Kasumi-1 (cell line): ENCODE measurements at regions not wholly inside any gene's neighbourhood (a gene's known extent, or its start where the extent isn't known, plus 50 kb on each side); places are given as distances from the start of the nearest gene placed in this dataset.

Experiments used
- DNase-seq, 2 experiments: peaks; one replicate each; lab custom pipeline; 2025; lab: John Stamatoyannopoulos, UW

- no peak for DNase-seq
Measured at GRCh38 chr4:129350834-129351721, 255.1 kb downstream of the C4orf33 start.

DNA sequence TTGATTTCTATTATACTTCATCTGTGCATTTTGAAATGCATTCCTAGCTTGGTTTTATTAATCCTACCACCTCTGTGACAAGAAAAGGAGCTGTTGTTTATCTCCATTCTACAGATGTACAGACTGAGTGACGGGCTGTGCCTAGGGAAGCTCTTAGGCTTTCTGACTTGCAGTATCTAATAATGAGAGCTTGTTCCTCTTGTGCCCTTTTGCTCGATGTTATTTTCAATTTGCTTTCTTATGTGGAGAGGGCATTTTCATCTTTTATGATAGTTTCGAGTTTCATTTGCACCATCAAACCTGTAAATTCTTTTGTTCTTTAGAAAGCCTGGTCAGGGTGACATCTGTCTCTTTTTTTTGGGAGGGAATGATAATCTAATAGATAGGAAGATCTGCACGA lies 256.5 kb downstream of the C4orf33 start:
- DNase-seq = no peak

GRCh38 chr4:129353490-129353889 lies 257.5 kb downstream of the C4orf33 start:
- DNase-seq = no peak

DNA sequence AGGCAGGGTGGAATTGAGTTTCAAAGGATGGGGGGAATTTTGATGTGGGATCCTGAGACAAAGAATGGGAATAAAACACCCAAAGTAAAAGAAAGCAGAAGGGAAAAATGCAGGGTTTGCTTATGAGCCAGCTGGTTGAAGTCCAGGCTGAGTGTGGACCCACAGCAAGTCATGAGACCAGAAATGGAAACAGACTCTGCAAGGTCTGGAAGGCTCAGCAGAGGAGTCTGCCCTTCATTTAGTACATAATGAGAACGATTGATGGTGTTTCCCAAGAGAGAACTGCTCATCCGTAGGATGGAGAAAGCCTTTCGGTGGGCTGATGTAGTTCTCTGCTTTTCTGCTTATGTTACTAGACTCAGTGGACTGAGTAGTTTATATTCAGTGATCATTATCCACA lies 259.1 kb downstream of the C4orf33 start:
- no peak for DNase-seq

DNA sequence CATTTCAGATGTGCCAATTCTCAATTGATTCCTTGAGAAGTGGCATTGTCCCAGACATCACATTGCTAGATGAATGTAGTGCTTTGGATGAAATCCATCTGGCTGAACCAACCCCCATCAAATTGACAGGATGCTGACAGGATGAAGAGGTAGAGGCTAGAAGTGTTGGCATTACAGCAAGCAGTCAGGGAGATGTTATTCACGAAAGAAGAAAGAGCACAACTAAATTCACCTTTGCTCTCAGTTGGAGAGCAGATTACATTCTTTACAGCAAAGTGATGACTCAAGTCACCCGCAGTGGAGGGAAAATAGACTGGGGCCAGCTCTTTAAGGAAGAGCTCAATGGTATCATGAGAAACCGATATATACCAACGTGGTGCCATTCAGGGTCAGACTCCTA lies 259.6 kb downstream of the C4orf33 start:
- DNase-seq = no peak

DNA sequence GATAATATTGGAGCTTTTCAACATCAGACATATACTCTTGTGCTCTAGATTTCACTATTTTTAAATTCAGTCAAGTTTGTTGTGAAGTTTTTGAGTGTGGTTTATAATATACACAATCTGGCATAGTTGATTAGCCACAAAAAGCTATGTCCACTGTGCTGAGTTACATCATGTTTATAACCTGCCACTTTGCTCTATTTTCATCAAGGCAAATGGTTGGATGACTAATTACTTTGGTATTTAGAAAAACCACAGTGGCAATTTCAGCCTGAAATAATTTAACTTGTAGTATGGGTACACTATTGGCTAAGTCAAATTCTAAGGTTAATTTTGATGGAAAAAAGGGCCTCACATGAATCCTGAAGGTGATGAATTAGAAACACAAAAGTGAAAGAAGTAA lies 262.6 kb downstream of the C4orf33 start:
- no peak for DNase-seq

DNA sequence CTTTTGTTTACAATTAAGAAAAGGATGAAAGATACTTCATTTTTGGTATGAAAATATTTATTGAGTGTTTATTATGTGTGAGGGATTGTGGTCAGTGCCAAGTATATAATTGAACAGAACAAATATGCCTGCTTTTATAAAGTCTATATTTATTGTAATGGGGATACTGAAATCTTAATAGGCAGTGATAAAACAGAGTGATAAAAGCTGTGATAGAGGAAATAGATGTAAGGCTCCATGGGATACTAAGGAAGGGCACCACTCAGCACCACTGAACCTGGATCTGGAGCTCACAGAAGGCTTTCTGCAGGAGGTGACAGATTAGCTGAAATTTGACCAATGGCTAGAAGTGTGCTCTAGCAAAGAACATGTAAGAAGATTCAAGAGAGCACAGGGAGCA lies 263.5 kb downstream of the C4orf33 start:
- DNase-seq = no peak

DNA sequence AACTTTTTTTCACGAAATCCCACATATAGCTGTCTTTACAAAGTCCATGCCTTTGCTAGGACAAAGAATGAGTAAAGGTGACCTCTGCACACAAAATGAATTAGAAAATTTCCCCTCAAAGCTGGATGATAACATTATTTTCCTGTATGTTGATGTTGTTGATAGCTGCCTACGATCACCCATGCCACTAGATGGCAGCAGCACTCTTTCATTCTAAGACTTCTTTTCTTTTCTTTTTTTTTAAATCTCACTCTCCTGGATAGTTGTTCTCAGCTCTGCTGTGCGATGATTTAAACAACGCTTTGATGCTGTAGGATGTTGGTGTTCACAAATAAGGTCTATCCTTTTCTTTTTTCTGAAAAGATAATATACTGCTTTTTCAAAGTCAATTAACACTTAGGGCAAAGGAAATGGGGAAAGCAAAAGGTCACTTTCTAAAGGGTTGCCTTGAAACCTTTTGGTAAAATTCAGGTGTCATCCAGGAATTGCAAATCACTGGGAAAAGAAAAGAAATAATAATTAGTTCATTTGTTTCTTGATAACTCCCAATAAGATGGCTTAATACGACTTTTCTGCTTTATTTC lies 266.8 kb downstream of the C4orf33 start:
- DNase-seq = peak; percentile 66 to 81

- DNase-seq = no peak
Measured at GRCh38 chr4:129364747-129365452, 268.9 kb downstream of the C4orf33 start.

DNA sequence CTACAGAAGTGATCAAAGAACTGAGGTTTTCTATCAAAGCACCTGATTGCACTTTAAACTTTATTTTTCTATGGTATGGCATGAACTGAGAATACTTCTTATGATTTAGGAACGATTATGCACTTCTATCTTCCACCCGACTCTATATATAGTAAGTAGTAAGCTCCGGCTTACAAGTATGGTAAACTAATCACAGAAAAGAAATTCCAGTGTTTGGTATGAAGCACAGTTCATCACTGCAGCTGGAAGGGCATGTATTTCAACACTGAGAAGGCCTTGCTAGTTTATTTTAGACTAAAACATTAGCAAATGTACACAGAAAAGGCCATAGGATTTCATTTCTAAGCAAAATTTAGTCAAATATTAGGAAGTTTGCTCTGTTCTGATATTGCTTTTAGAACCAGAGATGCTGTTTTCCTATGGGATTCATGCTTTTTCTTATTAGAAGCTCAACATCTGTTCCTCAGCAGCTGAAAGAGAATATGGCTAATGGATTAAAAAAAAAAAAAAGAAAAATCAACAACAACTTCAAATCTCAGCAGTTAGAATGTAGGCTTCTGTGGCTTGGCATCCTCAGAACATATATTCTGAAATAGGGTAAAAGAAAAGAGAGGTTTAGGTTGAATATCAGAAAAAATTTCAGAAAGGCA lies 273.5 kb downstream of the C4orf33 start:
- no peak for DNase-seq

- DNase-seq = no peak
Measured at GRCh38 chr4:129371065-129371464, 275.1 kb downstream of the C4orf33 start.

DNA sequence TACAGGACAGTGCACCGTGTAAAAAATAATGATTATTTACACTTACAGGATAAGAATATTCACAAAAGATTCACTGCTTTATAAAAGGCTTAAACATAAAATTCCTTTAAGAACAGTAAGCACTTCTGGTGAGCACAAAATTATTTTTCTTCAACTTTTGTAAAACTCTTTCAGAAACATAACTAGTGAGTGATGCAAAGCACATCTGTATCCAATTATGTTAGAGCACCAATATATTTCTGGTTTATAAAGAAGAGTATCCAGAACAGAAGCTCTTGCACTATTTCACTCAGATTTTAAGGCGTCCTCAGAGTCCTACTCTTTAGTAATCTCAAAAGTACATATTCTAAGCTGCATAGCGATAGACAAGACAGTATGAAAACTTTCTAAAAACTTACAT lies 276.0 kb downstream of the C4orf33 start:
- no peak for DNase-seq

GRCh38 chr4:129377131-129377845 lies 281.3 kb downstream of the C4orf33 start:
- DNase-seq = peak; percentile 66 to 82

- DNase-seq = no peak
Measured at GRCh38 chr4:129378364-129378763, 282.4 kb downstream of the C4orf33 start.

GRCh38 chr4:129379429-129379828 lies 283.5 kb downstream of the C4orf33 start:
- no peak for DNase-seq

DNA sequence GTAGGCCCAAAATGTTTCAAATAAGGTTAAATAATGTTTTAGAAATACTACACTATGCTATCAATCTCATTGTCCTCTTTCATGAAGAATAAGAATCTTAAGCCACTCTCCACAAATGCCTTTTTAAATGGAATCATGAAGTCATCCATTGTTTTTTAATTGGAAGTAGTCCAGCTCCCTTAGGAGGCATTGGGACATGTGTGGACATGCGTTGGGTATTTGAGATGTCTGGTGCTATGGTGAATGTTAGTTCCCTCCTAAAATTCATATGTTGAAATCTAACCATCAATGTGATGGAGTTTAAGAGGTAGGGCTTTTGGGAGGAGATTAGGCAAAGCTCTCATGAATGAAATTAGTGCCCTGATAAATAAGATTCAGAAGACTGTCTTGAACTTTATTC lies 289.0 kb downstream of the C4orf33 start:
- no peak for DNase-seq

- no peak for DNase-seq
Measured at GRCh38 chr4:129387666-129388065, 291.7 kb downstream of the C4orf33 start.

DNA sequence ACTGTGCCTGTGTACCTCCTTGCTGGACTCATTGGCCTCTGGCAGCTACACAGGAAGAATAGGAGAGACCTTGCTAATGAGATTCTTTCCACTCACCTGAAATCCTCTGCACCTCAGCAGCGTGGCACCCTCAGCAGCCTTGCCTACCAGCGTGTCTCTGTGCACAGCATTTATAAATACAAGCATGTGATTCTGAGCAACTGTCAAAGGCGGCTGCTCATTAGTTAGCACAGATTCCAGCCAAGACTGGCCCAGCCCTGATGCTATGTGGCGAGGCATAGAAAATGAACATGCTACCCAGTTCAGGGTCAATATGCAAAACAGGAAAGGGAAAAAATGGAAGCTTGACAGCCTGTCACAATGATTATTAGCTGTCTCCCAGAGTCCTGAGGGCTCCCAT lies 298.0 kb downstream of the C4orf33 start:
- DNase-seq = no peak

DNA sequence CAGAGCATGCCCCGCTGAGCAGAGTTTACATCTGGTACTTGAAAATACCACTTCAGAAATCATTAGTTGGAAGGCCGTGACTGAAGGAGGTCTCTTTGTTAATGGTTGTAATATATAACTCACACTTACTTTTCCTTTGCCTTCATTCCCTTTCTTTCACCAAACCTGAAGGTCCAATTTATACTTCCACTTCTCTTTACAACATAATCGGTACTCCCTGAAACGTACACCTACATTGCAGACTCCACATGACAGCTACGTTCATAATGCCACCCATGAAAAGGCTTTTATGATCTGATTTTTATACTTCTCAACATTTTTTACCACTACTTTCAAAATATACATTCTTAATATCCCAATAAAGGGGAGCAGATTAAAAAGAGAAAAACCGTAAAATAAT lies 298.7 kb downstream of the C4orf33 start:
- no peak for DNase-seq

GRCh38 chr4:129403848-129404247 lies 307.9 kb downstream of the C4orf33 start:
- peak in 1 of 2 experiments; percentile 3 for DNase-seq

DNA sequence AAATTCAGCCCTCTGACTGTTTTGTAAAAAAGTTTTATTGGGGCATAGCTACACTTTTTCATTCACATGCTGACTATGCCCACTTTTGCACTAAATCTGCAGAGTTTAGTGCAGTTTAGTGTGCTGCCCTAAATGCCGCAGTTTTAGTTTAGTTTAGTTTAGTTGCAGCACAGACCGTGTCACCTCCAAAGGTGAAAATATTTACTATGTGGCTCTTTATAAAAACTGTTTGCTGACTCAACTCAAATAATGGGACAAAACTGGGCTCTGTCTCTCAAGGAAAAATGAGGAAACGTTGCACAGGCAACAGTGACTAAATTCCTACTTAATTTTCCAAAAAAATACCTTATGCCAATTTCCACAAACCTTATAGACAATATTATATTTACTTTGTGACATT lies 314.2 kb downstream of the C4orf33 start:
- DNase-seq = no peak

DNA sequence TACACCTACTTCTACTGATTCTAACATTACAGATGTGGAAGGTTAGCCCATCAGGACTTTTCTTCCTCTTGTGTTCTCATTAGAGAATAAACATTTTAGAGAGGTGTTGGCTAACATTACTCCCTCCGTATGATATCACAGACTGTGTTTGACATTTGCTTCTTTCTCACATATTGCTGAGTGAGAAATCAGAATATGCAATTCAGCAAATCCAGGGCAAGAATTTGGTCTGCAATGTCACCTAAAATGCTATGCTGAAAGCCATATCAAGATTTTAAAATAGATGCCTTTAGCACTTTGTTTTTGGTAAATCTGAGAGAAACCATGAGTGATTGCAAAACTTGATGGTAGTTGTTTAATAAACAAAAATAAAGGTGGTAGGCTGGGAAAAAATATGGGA lies 319.1 kb downstream of the C4orf33 start:
- DNase-seq = no peak
